Stimulated activated CD8-positive, alpha-beta memory T cell treated with anti-CD3 and anti-CD28 coated beads, Interleukin-12 subunit alpha, Interleukin-12 subunit beta, amount 100 ng/mL, for 24 hours (primary cell): ENCODE measurements at regions not wholly inside any gene's neighbourhood (a gene's known extent, or its start where the extent isn't known, plus 50 kb on each side); places are given as distances from the start of the nearest gene placed in this dataset.

ENCODE experiments used
- DNase-seq: peaks from one replicate; pipeline ENCODE4 v3.0.0-alpha.2; 2020; ENCODE audit errors: extremely low read depth

- DNase-seq = no peak
Observed at GRCh38 chr2:176502619-176503018, 233.4 kb downstream of the MTX2 start.

- DNase-seq = no peak
Observed at GRCh38 chr2:176503776-176504175, 234.5 kb downstream of the MTX2 start.

GRCh38 chr2:176504440-176504839, 235.2 kb downstream of the MTX2 start:
- DNase-seq = no peak

- DNase-seq = no peak
Observed at GRCh38 chr2:176507786-176508185, 238.5 kb downstream of the MTX2 start.

- DNase-seq = no peak
Observed at GRCh38 chr2:176508374-176508773, 239.1 kb downstream of the MTX2 start.

- no peak for DNase-seq
Observed at GRCh38 chr2:176508984-176509740, 239.9 kb downstream of the MTX2 start.

GRCh38 chr2:176514276-176514675, 245.0 kb downstream of the MTX2 start:
- DNase-seq = no peak

- DNase-seq = no peak
Observed at GRCh38 chr2:176514805-176515500, 245.7 kb downstream of the MTX2 start.

GRCh38 chr2:176516051-176516602, 246.9 kb downstream of the MTX2 start:
- DNase-seq = no peak

GRCh38 chr2:176518823-176519222, 249.6 kb downstream of the MTX2 start:
- DNase-seq = no peak

GRCh38 chr2:176521878-176522670, 252.8 kb downstream of the MTX2 start:
- DNase-seq = no peak

GRCh38 chr2:176525086-176525485, 255.8 kb downstream of the MTX2 start:
- DNase-seq = no peak

- DNase-seq = no peak
Observed at GRCh38 chr2:176526995-176527901, 258.0 kb downstream of the MTX2 start.

GRCh38 chr2:176531608-176532007, 262.4 kb downstream of the MTX2 start:
- no peak for DNase-seq

GRCh38 chr2:176533505-176534193, 264.4 kb downstream of the MTX2 start:
- DNase-seq = no peak

GRCh38 chr2:176534798-176535466, 265.7 kb downstream of the MTX2 start:
- no peak for DNase-seq

- no peak for DNase-seq
Observed at GRCh38 chr2:176535467-176536113, 266.3 kb downstream of the MTX2 start.

GRCh38 chr2:176536439-176537133, 267.3 kb downstream of the MTX2 start:
- no peak for DNase-seq

GRCh38 chr2:176537932-176538331, 268.7 kb downstream of the MTX2 start:
- no peak for DNase-seq
